ENCODE measurements at regions not wholly inside any gene's neighbourhood (a gene's known extent, or its start where the extent isn't known, plus 50 kb on each side); places are given as distances from the start of the nearest gene placed in this dataset.

DNA sequence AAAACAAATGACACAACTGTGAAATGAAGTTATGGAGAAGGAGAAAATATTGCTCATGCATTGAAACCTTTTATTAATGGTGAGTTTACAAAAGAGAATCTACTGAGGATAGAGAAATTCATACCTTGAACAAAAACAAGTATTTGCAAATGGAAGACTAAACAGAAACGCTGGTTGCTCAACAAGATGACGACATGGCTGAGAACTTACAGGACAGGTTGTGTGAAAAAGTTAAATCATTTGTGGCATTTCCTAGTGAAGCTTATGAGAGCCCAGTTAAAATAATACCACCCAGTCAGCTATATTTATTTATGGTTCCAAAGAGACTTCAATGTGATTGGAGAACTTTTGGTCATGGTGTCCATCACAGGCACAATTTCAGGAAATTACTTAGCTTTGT lies 148.6 kb upstream of the PKDCC start:
- no peak overlapping the region for H3K4me3 ChIP-seq (ENCODE audit: control insufficient read depth, low read depth, low read length)
- no peak for DNase-seq (ENCODE audit: low read depth)
- TF ChIP-seq, protein P1, sequence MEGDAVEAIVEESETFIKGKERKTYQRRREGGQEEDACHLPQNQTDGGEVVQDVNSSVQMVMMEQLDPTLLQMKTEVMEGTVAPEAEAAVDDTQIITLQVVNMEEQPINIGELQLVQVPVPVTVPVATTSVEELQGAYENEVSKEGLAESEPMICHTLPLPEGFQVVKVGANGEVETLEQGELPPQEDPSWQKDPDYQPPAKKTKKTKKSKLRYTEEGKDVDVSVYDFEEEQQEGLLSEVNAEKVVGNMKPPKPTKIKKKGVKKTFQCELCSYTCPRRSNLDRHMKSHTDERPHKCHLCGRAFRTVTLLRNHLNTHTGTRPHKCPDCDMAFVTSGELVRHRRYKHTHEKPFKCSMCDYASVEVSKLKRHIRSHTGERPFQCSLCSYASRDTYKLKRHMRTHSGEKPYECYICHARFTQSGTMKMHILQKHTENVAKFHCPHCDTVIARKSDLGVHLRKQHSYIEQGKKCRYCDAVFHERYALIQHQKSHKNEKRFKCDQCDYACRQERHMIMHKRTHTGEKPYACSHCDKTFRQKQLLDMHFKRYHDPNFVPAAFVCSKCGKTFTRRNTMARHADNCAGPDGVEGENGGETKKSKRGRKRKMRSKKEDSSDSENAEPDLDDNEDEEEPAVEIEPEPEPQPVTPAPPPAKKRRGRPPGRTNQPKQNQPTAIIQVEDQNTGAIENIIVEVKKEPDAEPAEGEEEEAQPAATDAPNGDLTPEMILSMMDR (conservative IDR thresholded peaks at IDR 0.05; ENCODE audit: control insufficient read depth, insufficient read depth, low read depth, low read length): no peak

GRCh38 chr2:41900101-41900577 lies 147.7 kb upstream of the PKDCC start:
- no peak overlapping the region for H3K4me3 ChIP-seq (ENCODE audit: control insufficient read depth, low read depth, low read length)
- DNase-seq (ENCODE audit: low read depth): no peak
- TF ChIP-seq, protein P1 (conservative IDR thresholded peaks at IDR 0.05; ENCODE audit: control insufficient read depth, insufficient read depth, low read depth, low read length): no peak

DNA sequence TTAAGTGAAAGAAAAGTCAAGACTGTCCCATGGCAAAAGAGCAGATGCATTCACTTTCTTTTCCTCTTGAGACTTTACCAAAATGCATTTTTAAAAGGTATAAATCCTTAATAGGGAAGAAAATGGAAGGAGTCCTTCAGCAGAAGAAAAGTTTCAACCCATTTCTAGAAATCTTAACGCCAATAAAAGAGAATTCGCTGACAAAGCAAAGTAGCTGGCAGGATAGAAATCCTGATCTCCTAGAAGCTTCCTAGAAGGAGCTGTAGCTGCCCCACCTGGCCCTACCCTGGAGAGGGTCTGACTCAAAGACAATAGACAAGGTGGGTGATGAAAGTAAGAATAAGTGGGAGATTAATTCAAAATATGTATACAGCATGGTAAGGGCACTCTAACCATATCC lies 144.9 kb upstream of the PKDCC start:
- no peak for DNase-seq (ENCODE audit: low read depth)

GRCh38 chr2:41903474-41904135 lies 144.2 kb upstream of the PKDCC start:
- no peak for DNase-seq (ENCODE audit: low read depth)
- TF ChIP-seq, protein P1 (conservative IDR thresholded peaks at IDR 0.05; ENCODE audit: control insufficient read depth, insufficient read depth, low read depth, low read length): no peak
- H3K4me3 ChIP-seq (ENCODE audit: control insufficient read depth, low read depth, low read length): no peak overlapping the region

More for the DNA sequence above, 144.9 kb upstream of the PKDCC start:
- no peak overlapping the region for H3K4me3 ChIP-seq (ENCODE audit: control insufficient read depth, low read depth, low read length)
- TF ChIP-seq, protein P1 (conservative IDR thresholded peaks at IDR 0.05; ENCODE audit: control insufficient read depth, insufficient read depth, low read depth, low read length): no peak

- TF ChIP-seq, protein P1 (conservative IDR thresholded peaks at IDR 0.05; ENCODE audit: control insufficient read depth, insufficient read depth, low read depth, low read length): no peak
- DNase-seq (ENCODE audit: low read depth): no peak
- H3K4me3 ChIP-seq (ENCODE audit: control insufficient read depth, low read depth, low read length): no peak overlapping the region
Observed at GRCh38 chr2:41904459-41904858, 143.4 kb upstream of the PKDCC start.

GRCh38 chr2:41905597-41906337 lies 142.1 kb upstream of the PKDCC start:
- TF ChIP-seq, protein P1 (conservative IDR thresholded peaks at IDR 0.05; ENCODE audit: control insufficient read depth, insufficient read depth, low read depth, low read length): no peak
- no peak for DNase-seq (ENCODE audit: low read depth)
- H3K4me3 ChIP-seq (ENCODE audit: control insufficient read depth, low read depth, low read length): no peak overlapping the region

Data from fibroblast of mammary gland (primary cell).